HG03342 (cell line): ENCODE measurements at regions not wholly inside any gene's neighbourhood (a gene's known extent, or its start where the extent isn't known, plus 50 kb on each side); places are given as distances from the start of the nearest gene placed in this dataset.

Experiments
- ATAC-seq: cut with Tn5 transposase; IDR thresholded peaks from one replicate; pipeline ENCODE4 v1.9.1; 2021; ENCODE audit warnings: mild to moderate bottlenecking, moderate library complexity; ENCODE audit not compliant: unreplicated experiment

- no peak for ATAC-seq
Measured at GRCh38 chr6:14704383-14705271, 541.2 kb upstream of the JARID2 start.

- no peak for ATAC-seq
Measured at GRCh38 chr6:14705841-14706377, 540.0 kb upstream of the JARID2 start.

- no peak for ATAC-seq
Measured at GRCh38 chr6:14706378-14706929, 539.4 kb upstream of the JARID2 start.

- no peak for ATAC-seq
Measured at GRCh38 chr6:14707276-14707675, 538.6 kb upstream of the JARID2 start.

- no peak for ATAC-seq
Measured at GRCh38 chr6:14707971-14708465, 537.9 kb upstream of the JARID2 start.

GRCh38 chr6:14709066-14709670 is 536.7 kb upstream of the JARID2 start:
- no peak for ATAC-seq

- no peak for ATAC-seq
Measured at GRCh38 chr6:14709900-14710299, 536.0 kb upstream of the JARID2 start.

- ATAC-seq = no peak
Measured at GRCh38 chr6:14710421-14710820, 535.4 kb upstream of the JARID2 start.

- ATAC-seq = peak; percentile 57
Measured at GRCh38 chr6:14711056-14711703, 534.7 kb upstream of the JARID2 start.

- ATAC-seq = no peak
Measured at GRCh38 chr6:14711704-14712379, 534.0 kb upstream of the JARID2 start.

GRCh38 chr6:14713008-14713960 is 532.6 kb upstream of the JARID2 start:
- ATAC-seq = no peak

GRCh38 chr6:14713966-14714631 is 531.8 kb upstream of the JARID2 start:
- no peak for ATAC-seq

GRCh38 chr6:14715076-14715475 is 530.8 kb upstream of the JARID2 start:
- no peak for ATAC-seq

GRCh38 chr6:14716499-14717146 is 529.2 kb upstream of the JARID2 start:
- ATAC-seq = no peak

GRCh38 chr6:14717307-14717706 is 528.6 kb upstream of the JARID2 start:
- no peak for ATAC-seq

- ATAC-seq = no peak
Measured at GRCh38 chr6:14718861-14719260, 527.0 kb upstream of the JARID2 start.

GRCh38 chr6:14719270-14719669 is 526.6 kb upstream of the JARID2 start:
- ATAC-seq = no peak

GRCh38 chr6:14720411-14721102 is 525.3 kb upstream of the JARID2 start:
- ATAC-seq = no peak
